ENCODE measurements at regions not wholly inside any gene's neighbourhood (a gene's known extent, or its start where the extent isn't known, plus 50 kb on each side); places are given as distances from the start of the nearest gene placed in this dataset.
A peak's percentile ranks its signal among the peaks of the same experiment; 100 is the strongest.
"Not testable (repeated sequence)": the region's sequence is repeated elsewhere in the genome, so short reads cannot be mapped to it uniquely, and the experiment has no call there.

DNA sequence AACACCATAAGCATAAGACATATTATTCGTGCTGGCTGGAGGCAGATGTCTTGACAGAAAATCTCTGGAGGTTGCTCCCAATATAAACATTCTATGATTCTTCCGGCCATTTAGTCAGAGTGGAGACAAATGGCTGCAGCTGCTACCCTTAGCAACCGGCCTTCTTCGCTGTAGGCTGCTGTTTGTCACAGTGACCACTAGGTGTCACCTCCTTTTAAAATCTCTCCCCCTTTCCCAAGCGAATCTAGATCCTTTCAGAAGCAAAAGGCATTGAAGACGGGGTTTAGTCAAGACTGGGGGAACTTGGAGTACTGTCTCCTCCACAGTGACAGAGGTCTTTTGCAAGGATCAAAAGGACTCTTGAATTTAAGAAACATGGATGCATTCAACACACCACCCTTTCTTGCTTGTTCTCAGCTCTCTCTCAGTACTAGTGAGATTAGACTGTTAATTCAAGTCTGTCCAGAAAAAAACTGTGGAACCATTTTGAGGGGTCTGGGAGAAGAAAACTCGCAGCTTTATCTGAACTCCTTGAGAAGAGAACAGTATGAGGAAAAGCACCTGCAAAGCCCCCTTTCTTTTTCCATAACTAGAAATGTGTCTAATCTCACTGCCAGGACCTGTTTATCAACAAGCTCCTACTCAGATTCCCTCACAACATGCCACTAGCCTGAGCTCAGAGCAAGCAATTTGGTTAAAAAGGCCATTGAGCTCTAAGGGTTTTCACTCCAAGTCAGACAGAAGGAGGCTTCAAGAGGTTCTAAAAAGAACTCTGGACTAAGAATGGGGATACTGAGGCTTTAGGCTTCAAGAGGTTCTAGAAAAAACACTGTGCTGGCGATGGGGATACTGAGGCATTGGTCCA is 408.3 kb upstream of the PLXNA2 start:
- peak; percentile 44 for DNase-seq

- no peak for DNase-seq
Measured at GRCh38 chr1:208653426-208653825, 409.2 kb upstream of the PLXNA2 start.

- peak; percentile 16 for DNase-seq
Measured at GRCh38 chr1:208654241-208654640, 410.1 kb upstream of the PLXNA2 start.

DNA sequence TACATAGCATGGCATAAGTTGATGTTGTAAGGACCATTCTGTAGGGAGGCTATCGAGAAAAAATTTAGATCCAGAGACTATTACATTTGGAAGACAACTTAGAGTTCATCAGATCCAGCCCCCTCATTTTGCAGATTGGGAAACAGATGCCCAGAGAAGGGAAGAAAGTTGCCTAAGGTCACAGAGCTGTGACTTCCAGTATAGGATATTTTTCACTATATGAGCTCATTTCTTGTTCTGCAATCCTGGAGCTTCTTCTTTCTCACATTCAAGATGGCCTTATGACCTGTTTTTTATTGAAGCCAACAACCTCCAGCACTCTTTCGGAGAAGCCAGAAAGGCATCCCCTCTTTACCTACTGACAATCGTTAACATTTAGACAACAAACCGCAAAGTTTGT is 421.8 kb upstream of the PLXNA2 start:
- DNase-seq, result peak; percentile 67

DNA sequence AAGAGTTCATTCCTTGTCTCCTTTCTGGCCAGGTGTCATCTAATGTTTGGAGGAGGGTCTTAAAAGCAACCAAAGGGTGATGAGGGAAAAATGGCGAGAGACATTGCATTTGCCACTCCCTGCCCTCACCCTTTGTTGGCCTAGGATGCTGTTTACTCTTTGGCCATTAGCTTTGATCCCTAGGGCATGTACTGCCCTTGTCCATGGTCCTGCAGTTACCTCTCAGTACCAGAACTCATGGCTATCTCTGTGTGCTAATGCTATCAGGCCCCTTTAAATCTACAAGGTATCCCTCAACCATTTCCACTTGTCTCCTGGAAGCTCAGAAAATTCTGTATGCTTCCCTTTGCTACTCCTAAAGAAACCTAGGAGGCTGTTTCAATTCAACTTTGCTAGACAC is 424.8 kb upstream of the PLXNA2 start:
- DNase-seq, result no peak

GRCh38 chr1:208670778-208671177 is 426.6 kb upstream of the PLXNA2 start:
- DNase-seq, result no peak

DNA sequence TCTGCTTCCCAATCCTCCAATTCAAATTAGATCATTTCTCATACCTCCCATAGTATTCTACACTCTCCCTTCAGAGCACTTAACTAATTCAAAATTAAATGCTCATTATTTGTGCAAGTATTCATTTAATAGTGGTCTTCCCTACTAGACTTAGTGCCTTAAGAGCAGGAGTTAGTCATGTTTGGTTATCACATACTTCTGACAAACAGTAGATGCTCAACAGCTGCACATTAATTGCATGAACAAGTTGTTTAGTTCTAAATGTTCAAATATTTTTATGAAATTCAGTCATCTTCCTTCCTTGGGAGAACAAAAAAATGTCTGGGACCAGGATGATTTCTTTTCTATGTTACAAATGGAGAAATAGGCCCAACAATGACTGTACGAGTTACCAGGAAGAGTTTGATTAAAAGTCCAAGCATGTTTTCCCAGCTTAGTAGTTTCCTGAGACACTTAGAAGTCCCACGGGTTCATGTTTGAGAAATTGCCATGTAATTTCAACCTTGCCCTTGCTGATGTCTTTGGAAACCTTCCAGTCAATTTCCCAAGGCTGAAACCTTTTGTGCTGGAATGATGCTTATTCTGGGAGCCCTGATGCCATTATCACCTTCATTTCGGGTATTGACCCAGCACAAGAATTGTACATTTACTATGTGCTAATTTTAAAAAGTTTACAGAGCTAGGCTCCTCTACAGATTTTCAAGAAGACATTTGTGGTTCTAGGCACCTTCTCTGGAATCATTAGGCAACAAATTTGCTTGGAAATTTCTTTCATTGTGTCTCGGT is 437.9 kb upstream of the PLXNA2 start:
- no peak for DNase-seq

DNA sequence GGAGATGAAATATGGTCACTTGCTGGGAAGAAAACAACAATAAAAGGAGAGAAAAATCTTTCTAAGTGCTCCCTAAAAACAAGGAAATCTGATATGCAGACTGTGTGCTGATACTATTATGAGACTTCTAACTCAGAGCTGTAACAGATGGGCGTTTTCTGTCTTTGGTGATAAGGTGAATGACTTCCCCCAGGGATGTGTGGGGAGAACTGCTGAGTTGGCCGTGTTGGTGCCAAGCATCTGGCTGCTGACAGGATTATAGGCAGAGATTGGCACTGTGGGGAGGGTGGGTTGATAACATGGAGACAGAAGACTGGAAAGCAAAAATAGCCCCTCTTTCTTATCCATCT is 438.5 kb upstream of the PLXNA2 start:
- DNase-seq, result no peak

GRCh38 chr1:208683141-208683540 is 439.0 kb upstream of the PLXNA2 start:
- no peak for DNase-seq

DNA sequence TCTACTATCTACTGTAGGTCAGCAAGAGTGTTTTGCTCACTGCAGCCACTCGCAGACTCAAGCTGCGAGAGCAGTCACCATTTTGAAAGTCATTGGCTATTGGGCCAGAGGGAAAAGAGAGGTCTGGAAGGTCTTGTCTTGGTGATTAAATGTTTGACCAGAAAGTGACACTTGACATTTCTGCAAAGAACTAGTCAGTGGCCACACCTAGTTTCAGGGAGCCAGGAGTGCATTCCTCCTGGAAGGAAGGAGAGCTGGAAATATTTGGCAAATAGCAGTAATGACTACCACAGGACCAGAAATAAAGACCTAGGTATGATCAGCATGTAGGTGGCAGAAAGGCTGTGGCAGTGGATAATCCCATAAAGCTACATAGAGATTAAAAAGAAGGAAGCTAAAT is 440.0 kb upstream of the PLXNA2 start:
- DNase-seq, result no peak

DNA sequence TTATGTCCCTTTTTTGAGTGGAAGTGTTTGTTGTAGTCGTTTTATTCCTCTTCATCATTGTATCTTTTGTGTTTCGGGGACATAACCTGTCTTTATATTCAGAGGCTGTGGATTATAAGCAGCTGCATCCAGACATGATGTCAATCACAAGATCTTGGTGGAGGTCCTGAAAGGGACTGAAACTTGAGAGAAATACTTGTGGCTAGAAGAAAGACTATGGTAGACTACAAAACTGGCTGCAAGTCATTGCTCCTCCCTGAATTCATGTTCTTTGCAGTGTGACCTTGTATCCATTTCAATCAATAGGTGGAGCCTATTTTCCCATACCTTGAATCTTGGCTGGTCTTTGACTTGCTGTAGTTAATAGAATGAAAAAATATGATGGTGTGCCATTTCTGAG is 442.4 kb upstream of the PLXNA2 start:
- DNase-seq, result no peak

DNA sequence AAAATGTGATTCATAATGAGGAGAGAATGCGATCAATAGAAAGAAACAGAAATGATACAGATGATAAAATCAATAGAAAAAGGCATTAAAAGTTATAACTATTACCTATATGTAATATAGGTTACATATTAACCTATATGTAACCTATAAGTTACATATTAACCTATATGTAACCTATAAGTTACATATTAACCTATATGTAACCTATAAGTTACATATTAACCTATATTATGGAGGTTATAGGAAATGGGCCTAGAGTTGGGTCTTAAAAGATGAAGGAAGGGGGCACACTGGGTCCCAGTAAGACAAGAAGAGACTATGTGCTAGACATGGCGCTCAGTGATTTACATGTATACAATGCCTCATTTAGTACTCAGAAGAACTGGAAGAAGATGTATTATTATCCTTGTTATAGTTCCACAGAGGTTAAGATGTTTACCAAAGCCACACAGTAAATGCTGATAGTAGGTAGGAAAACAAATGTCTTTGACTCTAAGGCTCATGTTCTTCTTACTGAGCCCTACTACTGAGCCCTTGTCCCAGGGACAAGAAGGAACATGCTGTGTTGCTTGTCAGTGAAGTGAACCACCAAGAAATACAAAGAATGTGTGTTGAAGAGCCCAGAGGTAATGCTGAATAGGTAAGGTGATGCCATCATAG is 444.6 kb upstream of the PLXNA2 start:
- no peak for DNase-seq

DNA sequence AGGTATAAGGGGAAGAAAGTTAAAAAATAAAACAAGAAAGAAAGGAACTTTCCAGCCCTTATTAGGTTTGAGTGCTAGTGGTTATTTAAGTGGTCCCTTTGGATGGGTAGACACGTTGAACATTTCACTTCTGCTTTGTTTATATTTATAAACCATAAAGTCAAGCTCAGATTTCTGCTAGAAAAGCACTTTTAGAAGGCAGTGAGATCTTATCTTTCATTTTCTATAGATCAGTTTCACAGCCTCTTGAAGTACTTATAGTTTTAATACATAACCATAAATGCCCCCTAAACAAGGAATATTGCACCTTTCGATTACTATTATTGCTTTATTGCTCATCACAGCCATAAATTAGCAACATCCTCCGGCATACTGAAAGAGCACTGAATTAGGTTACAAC is 446.8 kb upstream of the PLXNA2 start:
- DNase-seq, result no peak

DNA sequence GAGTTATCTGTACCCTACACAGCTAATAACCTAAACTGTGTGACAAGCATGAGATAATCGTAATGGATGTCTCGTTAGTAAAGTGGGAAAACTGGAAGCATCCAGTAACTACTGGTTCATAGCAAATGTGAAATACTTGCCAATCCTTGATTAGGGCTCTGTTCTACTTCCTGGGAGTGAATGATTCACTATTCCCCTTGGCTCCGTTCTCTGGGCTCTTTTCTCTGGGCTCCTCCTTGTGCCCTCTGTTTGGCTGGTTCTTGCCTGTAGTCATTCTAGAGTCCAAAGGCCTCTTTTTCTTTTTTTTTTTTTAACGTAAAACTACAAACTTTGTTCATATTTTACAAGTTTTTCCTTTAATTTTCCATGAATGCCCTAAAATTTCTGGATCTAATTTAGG is 465.8 kb upstream of the PLXNA2 start:
- no peak for DNase-seq

GRCh38 chr1:208714323-208714722 is 470.1 kb upstream of the PLXNA2 start:
- peak; percentile 39 for DNase-seq

DNA sequence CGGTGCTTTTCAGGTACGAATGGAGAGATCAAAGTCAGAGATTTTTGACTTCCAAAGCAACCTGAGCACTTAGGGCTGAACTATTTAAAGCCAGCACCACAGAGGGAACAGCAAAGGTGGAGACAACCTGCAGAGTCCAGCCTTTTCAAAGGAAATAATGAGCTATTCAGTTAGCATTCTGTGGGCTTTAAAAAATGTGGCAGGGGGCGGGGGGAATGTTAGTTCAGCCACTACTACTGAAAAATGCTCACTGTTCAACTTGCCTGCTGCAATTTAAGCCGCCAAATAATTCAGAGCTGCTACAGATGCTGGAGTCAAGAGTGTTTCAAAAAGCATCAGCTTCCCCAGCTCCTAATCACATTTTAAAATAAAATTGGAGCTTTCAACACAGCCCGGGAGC is 473.3 kb upstream of the PLXNA2 start:
- DNase-seq, result no peak

- no peak for DNase-seq
Measured at GRCh38 chr1:208722592-208722991, 478.4 kb upstream of the PLXNA2 start.

DNA sequence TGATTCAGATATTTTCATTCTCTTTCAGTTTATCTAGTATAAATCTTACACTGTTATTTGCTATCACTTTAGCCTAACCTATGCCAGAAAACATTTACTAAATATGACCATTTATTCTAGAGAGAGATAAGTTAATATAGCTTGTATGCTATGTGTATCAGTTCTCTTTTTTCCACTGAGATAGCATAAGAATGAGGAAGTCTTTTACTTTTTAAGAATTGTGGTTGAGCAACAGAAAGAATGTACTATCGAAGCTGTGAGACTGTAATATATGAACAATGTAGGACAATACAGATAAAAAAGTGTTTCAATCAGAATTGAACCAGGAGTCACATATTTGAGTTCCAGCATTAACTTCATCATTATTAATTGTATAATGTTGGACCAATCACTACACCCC is 479.9 kb upstream of the PLXNA2 start:
- DNase-seq, result peak; percentile 58

- DNase-seq, result no peak
Measured at GRCh38 chr1:208728815-208729214, 484.6 kb upstream of the PLXNA2 start.

DNA sequence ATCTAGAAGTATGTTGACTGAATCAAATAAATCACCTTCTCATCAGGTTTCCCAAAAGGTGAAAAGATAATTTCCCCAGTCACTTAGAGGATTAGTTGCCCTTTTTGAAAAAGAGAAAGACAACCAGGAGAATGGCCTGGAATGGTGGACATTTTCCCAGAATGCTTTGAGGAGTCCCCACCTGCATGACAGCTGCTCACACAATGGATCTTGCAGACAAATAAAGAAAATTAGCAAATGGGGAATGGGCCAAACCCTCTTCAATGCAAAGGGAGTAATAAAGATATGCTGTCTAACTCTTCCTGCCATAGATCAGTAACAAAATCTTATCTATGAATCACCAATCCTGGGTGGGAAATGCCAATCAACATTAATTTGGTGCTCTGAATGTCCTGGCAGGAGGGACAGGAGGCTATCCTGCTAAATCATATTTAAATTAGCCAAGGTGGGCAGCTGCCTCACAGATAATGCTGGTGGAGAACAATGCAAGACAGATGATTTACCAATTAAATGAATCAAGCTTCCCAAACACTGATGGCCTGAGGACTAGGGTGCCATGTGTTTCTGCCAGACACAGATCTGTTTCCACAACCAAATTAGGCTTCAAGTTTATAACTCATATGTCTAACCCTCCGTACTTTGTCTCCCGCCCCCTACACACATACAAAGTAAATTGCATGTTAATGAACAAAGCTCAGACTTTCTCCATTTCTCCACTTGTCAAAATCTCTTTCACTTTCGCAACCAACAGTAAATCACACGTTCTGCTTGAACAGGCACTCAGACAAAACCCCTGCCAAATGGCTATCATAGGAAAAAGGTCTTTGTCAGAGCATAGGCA is 488.0 kb upstream of the PLXNA2 start:
- peak; percentile 54 for DNase-seq

- DNase-seq, result no peak
Measured at GRCh38 chr1:208737161-208737560, 493.0 kb upstream of the PLXNA2 start.

DNA sequence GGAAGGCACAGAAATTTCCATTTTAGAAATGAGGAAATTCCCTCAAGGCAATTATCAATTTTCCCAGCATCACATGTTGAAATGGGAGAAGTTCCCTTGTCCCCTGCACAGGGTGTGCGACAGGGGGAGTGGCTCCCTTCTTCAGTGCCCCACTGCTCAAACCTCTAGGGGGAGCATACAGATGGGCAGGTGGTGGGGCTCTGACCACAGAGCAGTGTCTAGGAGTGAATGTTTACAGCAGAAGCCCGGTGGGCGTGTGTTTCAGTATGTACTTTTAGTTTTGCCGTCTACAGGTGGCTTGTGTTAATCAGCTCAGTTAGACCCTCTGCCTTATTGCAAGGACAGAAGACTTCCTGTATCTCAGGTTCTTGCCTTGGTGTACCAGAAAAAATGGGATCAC is 493.7 kb upstream of the PLXNA2 start:
- DNase-seq, result no peak

DNA sequence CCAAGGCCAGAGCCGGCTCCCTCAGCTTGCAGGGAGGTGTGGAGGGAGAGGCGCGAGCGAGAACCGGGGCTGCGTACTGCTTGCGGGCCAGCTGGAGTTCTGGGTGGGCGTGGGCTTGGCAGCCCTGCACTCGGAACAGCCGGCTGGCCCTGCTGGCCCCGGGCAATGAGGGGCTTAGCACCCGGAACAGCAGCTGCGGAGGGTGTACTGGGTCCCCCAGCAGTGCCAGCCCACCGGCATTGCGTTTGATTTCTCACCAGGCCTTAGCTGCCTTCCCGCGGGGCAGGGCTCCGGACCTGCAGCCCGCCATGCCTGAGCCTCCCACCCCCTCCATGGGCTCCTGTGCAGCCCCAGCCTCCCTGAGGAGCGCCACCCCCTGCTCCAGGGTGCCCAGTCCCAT is 495.5 kb upstream of the PLXNA2 start:
- DNase-seq, result not testable (repeated sequence)

Data from inflammatory macrophage treated with lipopolysaccharide for 4 hours (primary cell).